ENCODE measurements at regions not wholly inside any gene's neighbourhood (a gene's known extent, or its start where the extent isn't known, plus 50 kb on each side); places are given as distances from the start of the nearest gene placed in this dataset.

DNA sequence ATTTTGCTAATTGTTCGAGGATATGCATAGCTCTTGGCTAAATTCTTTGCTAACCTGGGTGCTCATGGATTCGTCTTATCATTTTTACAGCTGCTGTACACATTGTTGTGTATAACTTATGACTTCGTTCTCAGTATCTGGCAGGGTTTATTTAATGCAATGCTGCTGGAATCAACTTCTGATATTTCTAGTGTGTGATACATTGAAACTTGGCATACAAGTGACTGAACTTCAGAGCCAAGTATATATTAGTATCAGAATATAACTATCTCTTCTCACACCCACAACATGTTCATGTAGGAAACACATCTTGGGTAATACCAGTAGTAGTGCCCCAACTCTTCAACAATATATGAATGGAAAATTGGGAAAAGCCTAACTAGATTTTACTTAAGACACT lies 764.2 kb downstream of the TENT5A start:
- TF ChIP-seq POLR2AphosphoS5 (IDR thresholded peaks at IDR 0.05; ENCODE audit: low read depth) (no peak), CREB1 (CRISPR knock-in tag; IDR thresholded peaks at IDR 0.05; ENCODE audit: low read depth) (no peak)
- TF ChIP-seq, protein P1, sequence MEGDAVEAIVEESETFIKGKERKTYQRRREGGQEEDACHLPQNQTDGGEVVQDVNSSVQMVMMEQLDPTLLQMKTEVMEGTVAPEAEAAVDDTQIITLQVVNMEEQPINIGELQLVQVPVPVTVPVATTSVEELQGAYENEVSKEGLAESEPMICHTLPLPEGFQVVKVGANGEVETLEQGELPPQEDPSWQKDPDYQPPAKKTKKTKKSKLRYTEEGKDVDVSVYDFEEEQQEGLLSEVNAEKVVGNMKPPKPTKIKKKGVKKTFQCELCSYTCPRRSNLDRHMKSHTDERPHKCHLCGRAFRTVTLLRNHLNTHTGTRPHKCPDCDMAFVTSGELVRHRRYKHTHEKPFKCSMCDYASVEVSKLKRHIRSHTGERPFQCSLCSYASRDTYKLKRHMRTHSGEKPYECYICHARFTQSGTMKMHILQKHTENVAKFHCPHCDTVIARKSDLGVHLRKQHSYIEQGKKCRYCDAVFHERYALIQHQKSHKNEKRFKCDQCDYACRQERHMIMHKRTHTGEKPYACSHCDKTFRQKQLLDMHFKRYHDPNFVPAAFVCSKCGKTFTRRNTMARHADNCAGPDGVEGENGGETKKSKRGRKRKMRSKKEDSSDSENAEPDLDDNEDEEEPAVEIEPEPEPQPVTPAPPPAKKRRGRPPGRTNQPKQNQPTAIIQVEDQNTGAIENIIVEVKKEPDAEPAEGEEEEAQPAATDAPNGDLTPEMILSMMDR (conservative IDR thresholded peaks at IDR 0.05; ENCODE audit: low read depth in 2 of 2) = no peak

All from GM23338 (cell line).